AG04450 (cell line): ENCODE measurements at regions not wholly inside any gene's neighbourhood (a gene's known extent, or its start where the extent isn't known, plus 50 kb on each side); places are given as distances from the start of the nearest gene placed in this dataset.

Source experiments
- CTCF ChIA-PET: fragments of 300-600, 350-600 bp; formaldehyde crosslinking; extraction: SDS; loops from one replicate; lab custom pipeline; 2022; ENCODE audit warnings: antibody characterized with exemption, inconsistent platforms; lab: Charles Lee
- POLR2A ChIA-PET: fragments of 350-600 bp; formaldehyde crosslinking; extraction: SDS; loops from one replicate; lab custom pipeline; 2021; ENCODE audit warnings: antibody characterized with exemption, inconsistent platforms; lab: Yijun Ruan, JAX
- DNase-seq: peaks from one replicate; pipeline ENCODE4 v3.0.0-alpha.2; 2011; ENCODE audit warnings: low read depth, low spot score
- H3K27ac ChIP-seq: one replicate; pipeline ENCODE4 v1.5.1; 2012; ENCODE audit warnings: low read depth, low read length, control low read depth
- H3K27me3 ChIP-seq: one replicate; pipeline ENCODE4 v1.6.0; 2012; ENCODE audit warnings: low read length; ENCODE audit not compliant: control insufficient read depth, insufficient read depth
- H3K4me3 ChIP-seq: 2 replicates; pipeline ENCODE4 v1.5.1; 2011; ENCODE audit warnings: mild to moderate bottlenecking, low read depth, low read length, control low read depth
- H3K9me3 ChIP-seq: 2 replicates; pipeline ENCODE4 v1.5.1; 2012; ENCODE audit warnings: low read length; ENCODE audit not compliant: control insufficient read depth, insufficient read depth
- CTCF ChIP-seq: IDR thresholded peaks from 2 replicates; pipeline ENCODE4 v1.5.1; 2011; ENCODE audit warnings: low read depth, low read length, control low read depth, inconsistent platforms

GRCh38 chr1:231103961-231104360 lies 57.9 kb upstream of the TRIM67 start:
- POLR2A ChIA-PET: no interaction called here
- no peak for TF ChIP-seq CTCF
- no peak for DNase-seq
- Histone ChIP-seq H3K27me3 (peaks cover 3% of the 10 kb centered on the region), H3K27ac (no peak overlapping the region), H3K4me3 (no peak overlapping the region), H3K9me3 (no peaks in the 10 kb centered on the region)
- CTCF ChIA-PET: no interaction called here

GRCh38 chr1:231099996-231100767 lies 60.1 kb upstream of the FAM89A start:
- ChIA-PET CTCF (interaction anchor here (1.4 kb wide), 1 partner anchor 9 kb away, joined by 3 read pairs; no protein-coding TSS in a partner anchor), POLR2A (no interaction called here)
- TF ChIP-seq CTCF: no peak
- peaks cover 5% of the 10 kb centered on the region for H3K27me3 ChIP-seq
- no peak for DNase-seq
- H3K27ac ChIP-seq: no peak overlapping the region
- no peaks in the 10 kb centered on the region for H3K9me3 ChIP-seq
- no peak overlapping the region for H3K4me3 ChIP-seq

GRCh38 chr1:231099311-231099710 lies 59.3 kb upstream of the FAM89A start:
- no peak overlapping the region for H3K4me3 ChIP-seq
- CTCF ChIA-PET: interaction anchor here (1.4 kb wide), 1 partner anchor 9 kb away, joined by 3 read pairs; no protein-coding TSS in a partner anchor
- H3K27ac ChIP-seq: no peak overlapping the region
- H3K9me3 ChIP-seq: no peaks in the 10 kb centered on the region
- no peak for DNase-seq
- TF ChIP-seq CTCF: no peak
- POLR2A ChIA-PET: no interaction called here
- peaks cover 5% of the 10 kb centered on the region for H3K27me3 ChIP-seq

- no peak for DNase-seq
- H3K27me3 ChIP-seq: peaks cover 3% of the 10 kb centered on the region
- no peak overlapping the region for H3K4me3 ChIP-seq
- H3K27ac ChIP-seq: no peak overlapping the region
- no peak for TF ChIP-seq CTCF
- no peaks in the 10 kb centered on the region for H3K9me3 ChIP-seq
- ChIA-PET POLR2A (no interaction called here), CTCF (no interaction called here)
Measured at GRCh38 chr1:231095595-231095994, 55.5 kb upstream of the FAM89A start.

- Histone ChIP-seq H3K27ac (no peak overlapping the region), H3K9me3 (no peaks in the 10 kb centered on the region), H3K4me3 (no peak overlapping the region), H3K27me3 (peaks cover 3% of the 10 kb centered on the region)
- ChIA-PET CTCF (no interaction called here), POLR2A (no interaction called here)
- TF ChIP-seq CTCF: no peak
- no peak for DNase-seq
Measured at GRCh38 chr1:231094421-231094820, 54.4 kb upstream of the FAM89A start.
